PC-9 (cell line): ENCODE measurements at regions not wholly inside any gene's neighbourhood (a gene's known extent, or its start where the extent isn't known, plus 50 kb on each side); places are given as distances from the start of the nearest gene placed in this dataset.
"Not testable (repeated sequence)": the region's sequence is repeated elsewhere in the genome, so short reads cannot be mapped to it uniquely, and the experiment has no call there.

ENCODE experiments used
- BruUV-seq: library from RNA; stranded (reverse); fragments of 400-500 nt; replicated peaks from 2 replicates; lab custom pipeline; 2021; lab: Mats Ljungman, UMichigan
- CTCF ChIA-PET: fragments of 300-600 bp; sonication (Branson Sonifier 250); formaldehyde crosslinking; loops from one replicate; lab custom pipeline; 2022; ENCODE audit warnings: antibody characterized with exemption; lab: Charles Lee
- POLR2A ChIA-PET: fragments of 300-600 bp; sonication (Branson Sonifier 250); formaldehyde crosslinking; loops from one replicate; lab custom pipeline; 2022; ENCODE audit warnings: antibody characterized with exemption; ENCODE audit not compliant: unreplicated experiment; lab: Charles Lee
- DNase-seq, 2 experiments: peaks; one replicate each; pipeline versions ENCODE4 v3.0.0 to v3.0.0-alpha.2; 2015 to 2022; ENCODE audit warnings: mixed read lengths in 1 of 2
- H2AFZ ChIP-seq: fragments of 200-600 bp; sonication (generic); 2 replicates; pipeline ENCODE4 v1.8.1; 2017; ENCODE audit warnings: antibody characterized with exemption
- H3F3A ChIP-seq: fragments of 200-600 bp; sonication (generic); 2 replicates; pipeline ENCODE4 v1.8.1; 2017; ENCODE audit warnings: antibody characterized with exemption, mild to moderate bottlenecking, low read depth; ENCODE audit not compliant: insufficient read depth
- H3K27ac ChIP-seq: fragments of 200-600 bp; sonication (generic); 2 replicates; pipeline ENCODE4 v1.6.1; 2016; ENCODE audit warnings: mixed run types
- H3K27me3 ChIP-seq: fragments of 200-600 bp; sonication (generic); 2 replicates; pipeline ENCODE4 v1.6.1; 2016; ENCODE audit warnings: low read depth, mixed run types; ENCODE audit not compliant: insufficient read depth
- H3K36me3 ChIP-seq: fragments of 200-600 bp; sonication (generic); 2 replicates; pipeline ENCODE4 v1.6.1; 2016; ENCODE audit warnings: low read depth, mixed run types
- H3K4me1 ChIP-seq: fragments of 200-600 bp; sonication (generic); replicated peaks from 2 replicates; pipeline ENCODE4 v1.6.1; 2016; ENCODE audit warnings: mixed run types; ENCODE audit not compliant: insufficient read depth
- H3K4me2 ChIP-seq: fragments of 200-600 bp; sonication (generic); 2 replicates; pipeline ENCODE4 v1.6.1; 2017; ENCODE audit warnings: mixed run types
- H3K4me3 ChIP-seq: fragments of 200-600 bp; sonication (generic); 2 replicates; pipeline ENCODE4 v1.6.1; 2016; ENCODE audit warnings: mixed run types
- H3K79me2 ChIP-seq: fragments of 200-600 bp; sonication (generic); 2 replicates; pipeline ENCODE4 v1.6.1; 2017; ENCODE audit warnings: low read depth, mixed run types
- H3K9me2 ChIP-seq: fragments of 200-600 bp; sonication (generic); 2 replicates; pipeline ENCODE4 v1.8.1; 2017; ENCODE audit warnings: mild to moderate bottlenecking; ENCODE audit not compliant: insufficient read depth
- H3K9me3 ChIP-seq: fragments of 200-600 bp; sonication (generic); 2 replicates; pipeline ENCODE4 v1.8.1; 2016; ENCODE audit warnings: low read depth; ENCODE audit not compliant: insufficient read depth
- H4K20me1 ChIP-seq: fragments of 200-600 bp; sonication (generic); 2 replicates; pipeline ENCODE4 v1.8.1; 2017; ENCODE audit not compliant: insufficient read depth
- CTCF ChIP-seq: fragments of 200-600 bp; sonication (generic); conservative IDR thresholded peaks from 2 replicates; pipeline ENCODE4 v1.6.1; 2017; ENCODE audit warnings: mixed run types, antibody characterized with exemption, mild to moderate bottlenecking, moderate library complexity
- EZH2 ChIP-seq: fragments of 200-600 bp; sonication (generic); IDR thresholded peaks from 2 replicates; pipeline ENCODE4 v1.8.0; 2017; ENCODE audit warnings: antibody characterized with exemption, low read depth
- intact Hi-C: fragments of 100-400 bp; cut with micrococcal nuclease; formaldehyde crosslinking; loops from one replicate; pipeline ENCODE4 v1.10.0; 2022; ENCODE audit not compliant: unreplicated experiment

GRCh38 chr2:83990636-83991035 lies 468.4 kb downstream of the SUCLG1 start:
- Histone ChIP-seq H4K20me1 (no peaks in the 10 kb centered on the region), H3K9me2 (no peaks in the 10 kb centered on the region; the same call in 1 of the 2 replicates), H3K9me3 (no peaks in the 10 kb centered on the region), H3K4me1 (no peaks in the 10 kb centered on the region), H3K36me3 (no peaks in the 10 kb centered on the region), H3K4me3 (no peak overlapping the region), H3K27ac (no peak overlapping the region), H3F3A (no peaks in the 10 kb centered on the region), H3K4me2 (no peak overlapping the region), H3K27me3 (no peaks in the 10 kb centered on the region), H3K79me2 (no peaks in the 10 kb centered on the region), H2AFZ (no peak overlapping the region)
- no peak for TF ChIP-seq CTCF
- TF ChIP-seq EZH2 = no peak
- ChIA-PET CTCF (no interaction called here), POLR2A (no interaction called here)
- no TSS peak for BruUV-seq
- intact Hi-C loops = no loop called here
- no peak for DNase-seq

- H3K9me3 ChIP-seq, DNase-seq, H3K79me2 ChIP-seq, H3K4me1 ChIP-seq, H2AFZ ChIP-seq, POLR2A ChIA-PET, CTCF ChIA-PET, H4K20me1 ChIP-seq, BruUV-seq, H3K36me3 ChIP-seq, H3K27me3 ChIP-seq, intact Hi-C loops, H3K9me2 ChIP-seq, H3K4me2 ChIP-seq, H3K4me3 ChIP-seq, H3K27ac ChIP-seq, H3F3A ChIP-seq: not testable (repeated sequence)
Measured at GRCh38 chr2:83976628-83977027, 482.5 kb downstream of the SUCLG1 start.

- TF ChIP-seq CTCF = no peak
- no peak for TF ChIP-seq EZH2
- POLR2A ChIA-PET = no interaction called here
- no peak overlapping the region for H3K4me2 ChIP-seq
Measured at GRCh38 chr2:83972128-83972527, 487.0 kb downstream of the SUCLG1 start.

GRCh38 chr2:83971547-83971946 lies 487.5 kb downstream of the SUCLG1 start:
- H3K4me1 ChIP-seq = no peaks in the 10 kb centered on the region
- TF ChIP-seq EZH2 (no peak), CTCF (no peak)
- no peaks in the 10 kb centered on the region for H3K36me3 ChIP-seq
- POLR2A ChIA-PET = no interaction called here
- no peaks in the 10 kb centered on the region for H3K9me3 ChIP-seq
- no peaks in the 10 kb centered on the region for H3K27me3 ChIP-seq
- CTCF ChIA-PET = no interaction called here
- H3K4me2 ChIP-seq = no peak overlapping the region
- H3K9me2 ChIP-seq = no peaks in the 10 kb centered on the region
- no peak overlapping the region for H2AFZ ChIP-seq
- H3K27ac ChIP-seq = no peak overlapping the region
- no peak for DNase-seq
- H3F3A ChIP-seq = no peaks in the 10 kb centered on the region
- no peak overlapping the region for H3K4me3 ChIP-seq
- intact Hi-C loops = no loop called here
- H4K20me1 ChIP-seq = no peaks in the 10 kb centered on the region
- H3K79me2 ChIP-seq = no peaks in the 10 kb centered on the region
- no TSS peak for BruUV-seq

More at GRCh38 chr2:83972128-83972527, 487.0 kb downstream of the SUCLG1 start:
- CTCF ChIA-PET = no interaction called here
- intact Hi-C loops = no loop called here
- Histone ChIP-seq H3K27me3 (no peaks in the 10 kb centered on the region), H4K20me1 (no peaks in the 10 kb centered on the region), H3K36me3 (no peaks in the 10 kb centered on the region), H3K9me3 (no peaks in the 10 kb centered on the region), H3K27ac (no peak overlapping the region), H3K4me3 (no peak overlapping the region), H2AFZ (no peak overlapping the region), H3K79me2 (no peaks in the 10 kb centered on the region), H3K9me2 (no peaks in the 10 kb centered on the region), H3K4me1 (no peaks in the 10 kb centered on the region), H3F3A (no peaks in the 10 kb centered on the region)
- BruUV-seq = no TSS peak
- no peak for DNase-seq
